Activated naive CD8-positive, alpha-beta T cell treated with anti-CD3 and anti-CD28 coated beads, Interleukin-2, amount 10 ng/mL, durations not matched to agents 7 days and 5 days (primary cell): ENCODE measurements at regions not wholly inside any gene's neighbourhood (a gene's known extent, or its start where the extent isn't known, plus 50 kb on each side); places are given as distances from the start of the nearest gene placed in this dataset.

ENCODE experiments used
- ATAC-seq: fragments of 150-1000 bp; cut with Tn5 transposase; one replicate; pipeline ENCODE4 v1.10.0; 2021; ENCODE audit warnings: low read depth, moderate library complexity
- POLR2A ChIA-PET: fragments of 350-600 bp; sonication (Branson Sonifier 250); formaldehyde crosslinking; loops from one replicate; lab custom pipeline; 2021; ENCODE audit warnings: antibody characterized with exemption; lab: Charles Lee
- DNase-seq: peaks from one replicate; pipeline ENCODE4 v3.0.0; 2021
- H3K27ac Mint-ChIP-seq: one replicate; pipeline ENCODE4 v1.8.0; 2022; ENCODE audit warnings: mild to moderate bottlenecking, mixed read lengths
- H3K27me3 Mint-ChIP-seq: one replicate; pipeline ENCODE4 v1.8.0; 2022; ENCODE audit warnings: mild to moderate bottlenecking, moderate library complexity, mixed read lengths
- H3K36me3 Mint-ChIP-seq: one replicate; pipeline ENCODE4 v1.8.0; 2021; ENCODE audit warnings: mild to moderate bottlenecking, mixed read lengths
- H3K4me1 Mint-ChIP-seq: one replicate; pipeline ENCODE4 v1.8.0; 2021; ENCODE audit warnings: mixed read lengths
- H3K4me3 Mint-ChIP-seq: one replicate; pipeline ENCODE4 v1.8.0; 2022; ENCODE audit warnings: mild to moderate bottlenecking, moderate library complexity, mixed read lengths
- H3K9me3 Mint-ChIP-seq: one replicate; pipeline ENCODE4 v1.8.0; 2021; ENCODE audit warnings: mixed read lengths

DNA sequence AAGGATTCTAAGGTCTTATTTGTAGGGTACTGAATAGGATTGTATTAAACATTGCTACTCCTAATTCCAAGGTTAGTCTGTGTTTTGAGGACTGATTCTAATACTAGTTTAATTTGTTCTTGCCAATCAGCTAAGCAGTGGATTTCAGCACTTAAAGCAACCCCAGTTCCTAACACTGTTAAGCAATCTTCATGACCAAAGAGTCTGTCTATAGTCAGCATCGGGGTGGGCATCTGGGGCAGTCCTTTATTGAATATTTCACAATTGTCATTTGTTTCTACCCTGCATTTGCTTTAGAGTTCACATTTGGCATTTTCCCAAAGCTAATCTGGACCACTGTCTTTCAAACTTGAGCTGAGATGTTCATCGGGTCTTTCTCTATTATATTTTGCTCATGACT is 248.0 kb upstream of the TANK start:
- DNase-seq (no peak), ATAC-seq (no peak)
- Mint-ChIP-seq H3K27me3 (peaks cover 4% of the 10 kb centered on the region), H3K9me3 (no peaks in the 10 kb centered on the region), H3K4me3 (no peak overlapping the region), H3K4me1 (peaks cover 4% of the 10 kb centered on the region), H3K36me3 (no peaks in the 10 kb centered on the region), H3K27ac (no peak overlapping the region)
- POLR2A ChIA-PET = interaction anchor here (0.6 kb wide), 1 partner anchor 73 kb away, joined by 3 read pairs; no protein-coding TSS in a partner anchor

DNA sequence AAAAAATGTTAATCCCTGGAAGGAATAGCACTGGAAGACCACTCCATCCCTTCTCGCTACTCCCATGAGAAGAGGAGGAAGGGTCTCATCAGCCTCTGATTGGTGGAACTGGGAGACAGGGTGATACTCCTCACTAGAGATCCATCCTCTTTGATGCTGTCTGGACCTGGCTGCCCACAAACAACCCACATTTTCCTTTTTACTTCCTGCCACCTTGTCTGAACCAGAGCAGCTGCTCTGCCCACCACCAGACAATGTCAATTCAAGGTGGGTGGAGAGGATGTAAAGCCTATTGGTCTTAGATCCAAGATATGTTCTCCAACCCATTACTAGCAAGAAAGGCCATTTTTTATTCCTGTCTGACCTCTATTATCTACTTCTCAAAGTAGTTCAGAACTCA is 246.9 kb upstream of the TANK start:
- H3K4me1 Mint-ChIP-seq = peaks cover 4% of the 10 kb centered on the region
- no peak overlapping the region for H3K27ac Mint-ChIP-seq
- no peak overlapping the region for H3K4me3 Mint-ChIP-seq
- POLR2A ChIA-PET = no interaction called here
- no peaks in the 10 kb centered on the region for H3K9me3 Mint-ChIP-seq
- peaks cover 5% of the 10 kb centered on the region for H3K27me3 Mint-ChIP-seq
- DNase-seq (no peak), ATAC-seq (no peak)
- H3K36me3 Mint-ChIP-seq = no peaks in the 10 kb centered on the region

- Mint-ChIP-seq H3K4me3 (no peak overlapping the region), H3K9me3 (no peaks in the 10 kb centered on the region), H3K4me1 (peaks cover 4% of the 10 kb centered on the region), H3K27ac (no peak overlapping the region), H3K27me3 (peaks cover 5% of the 10 kb centered on the region), H3K36me3 (no peaks in the 10 kb centered on the region)
- DNase-seq = no peak
- POLR2A ChIA-PET = no interaction called here
- no peak for ATAC-seq
Observed at GRCh38 chr2:160914217-160914616, 246.0 kb upstream of the TANK start.

- ATAC-seq (no peak), DNase-seq (no peak)
- Mint-ChIP-seq H3K27me3 (peaks cover 5% of the 10 kb centered on the region), H3K4me3 (no peak overlapping the region), H3K9me3 (no peaks in the 10 kb centered on the region), H3K27ac (no peak overlapping the region), H3K4me1 (peaks cover 4% of the 10 kb centered on the region), H3K36me3 (no peaks in the 10 kb centered on the region)
- POLR2A ChIA-PET = no interaction called here
Observed at GRCh38 chr2:160916300-160916699, 243.9 kb upstream of the TANK start.

- POLR2A ChIA-PET = no interaction called here
- Mint-ChIP-seq H3K4me3 (no peak overlapping the region), H3K36me3 (no peaks in the 10 kb centered on the region), H3K27me3 (peaks cover 3% of the 10 kb centered on the region), H3K9me3 (no peaks in the 10 kb centered on the region), H3K4me1 (peaks cover 4% of the 10 kb centered on the region), H3K27ac (no peak overlapping the region)
- ATAC-seq (no peak), DNase-seq (no peak)
Observed at GRCh38 chr2:160917850-160918249, 242.4 kb upstream of the TANK start.

- Mint-ChIP-seq H3K4me1 (peaks cover 4% of the 10 kb centered on the region), H3K27ac (no peak overlapping the region), H3K9me3 (no peaks in the 10 kb centered on the region), H3K36me3 (no peaks in the 10 kb centered on the region), H3K4me3 (no peak overlapping the region), H3K27me3 (peaks cover 3% of the 10 kb centered on the region)
- POLR2A ChIA-PET = no interaction called here
- ATAC-seq = no peak
- DNase-seq = no peak
Observed at GRCh38 chr2:160918258-160918657, 242.0 kb upstream of the TANK start.

DNA sequence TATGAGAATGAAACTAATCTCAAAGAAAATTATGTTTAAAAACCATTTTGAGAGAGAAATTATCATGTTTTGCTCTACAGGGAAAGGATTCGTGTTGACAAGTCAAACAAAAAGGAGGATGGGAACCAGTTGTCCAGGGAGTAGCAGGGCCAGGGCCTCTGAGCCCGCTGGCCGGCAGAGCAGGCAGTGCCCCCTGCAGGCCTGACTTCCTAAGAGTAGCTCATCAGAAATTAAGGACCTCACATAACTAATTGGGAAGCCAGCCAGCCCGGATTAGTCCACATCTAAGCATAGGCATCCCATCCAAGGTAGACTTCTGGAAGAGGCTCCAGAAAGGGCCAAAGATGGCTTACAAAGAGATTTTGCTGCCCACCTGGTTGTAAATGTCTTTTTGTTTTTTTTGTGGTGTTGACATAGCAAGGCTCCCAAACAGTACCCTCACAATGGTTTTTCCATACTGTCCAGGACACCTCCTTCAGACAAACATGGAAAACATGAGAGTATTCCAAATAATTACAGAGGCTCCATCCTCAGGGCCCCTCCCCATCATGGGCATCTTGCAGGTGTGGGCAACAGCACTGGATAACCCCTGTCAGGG is 241.2 kb upstream of the TANK start:
- DNase-seq (peak; percentile 49), ATAC-seq (no peak)
- POLR2A ChIA-PET = no interaction called here
- H3K27ac Mint-ChIP-seq = no peak overlapping the region
- no peak overlapping the region for H3K4me3 Mint-ChIP-seq
- peaks cover 2% of the 10 kb centered on the region for H3K4me1 Mint-ChIP-seq
- H3K36me3 Mint-ChIP-seq = no peaks in the 10 kb centered on the region
- H3K27me3 Mint-ChIP-seq = peaks cover 3% of the 10 kb centered on the region
- H3K9me3 Mint-ChIP-seq = no peaks in the 10 kb centered on the region

- peaks cover 3% of the 10 kb centered on the region for H3K27me3 Mint-ChIP-seq
- H3K27ac Mint-ChIP-seq = no peak overlapping the region
- no peak overlapping the region for H3K4me3 Mint-ChIP-seq
- DNase-seq (no peak), ATAC-seq (no peak)
- POLR2A ChIA-PET = no interaction called here
- no peaks in the 10 kb centered on the region for H3K9me3 Mint-ChIP-seq
- H3K4me1 Mint-ChIP-seq = peaks cover 2% of the 10 kb centered on the region
- no peaks in the 10 kb centered on the region for H3K36me3 Mint-ChIP-seq
Observed at GRCh38 chr2:160920061-160920460, 240.2 kb upstream of the TANK start.

DNA sequence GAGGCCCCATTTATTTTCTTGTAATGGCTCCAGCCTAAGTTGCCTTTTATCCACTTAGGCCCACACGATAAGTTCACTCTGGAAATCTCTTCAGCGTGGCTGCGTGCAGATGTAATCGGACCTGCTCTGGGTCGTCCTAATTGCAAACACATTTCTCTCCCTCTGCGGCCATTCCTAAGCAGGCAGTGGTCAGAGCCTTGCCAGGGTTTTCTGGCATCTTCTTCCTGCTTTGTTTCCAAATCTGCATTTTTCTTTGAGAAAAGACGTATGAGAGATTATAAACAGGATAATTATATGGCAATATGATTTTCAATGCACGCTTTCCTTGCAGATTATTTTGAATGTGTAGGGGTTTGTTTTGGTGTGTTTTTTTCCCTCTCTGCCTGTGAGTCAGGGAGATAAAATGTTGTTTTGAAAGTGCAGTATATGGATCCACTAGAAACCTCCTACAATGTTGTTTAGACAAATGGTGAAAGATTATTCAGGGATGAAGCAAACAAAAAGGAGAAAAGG is 239.4 kb upstream of the TANK start:
- ATAC-seq (no peak), DNase-seq (no peak)
- Mint-ChIP-seq H3K4me3 (no peak overlapping the region), H3K9me3 (no peaks in the 10 kb centered on the region), H3K36me3 (no peaks in the 10 kb centered on the region), H3K27me3 (peaks cover 3% of the 10 kb centered on the region), H3K4me1 (peaks cover 2% of the 10 kb centered on the region), H3K27ac (no peak overlapping the region)
- POLR2A ChIA-PET = no interaction called here

DNA sequence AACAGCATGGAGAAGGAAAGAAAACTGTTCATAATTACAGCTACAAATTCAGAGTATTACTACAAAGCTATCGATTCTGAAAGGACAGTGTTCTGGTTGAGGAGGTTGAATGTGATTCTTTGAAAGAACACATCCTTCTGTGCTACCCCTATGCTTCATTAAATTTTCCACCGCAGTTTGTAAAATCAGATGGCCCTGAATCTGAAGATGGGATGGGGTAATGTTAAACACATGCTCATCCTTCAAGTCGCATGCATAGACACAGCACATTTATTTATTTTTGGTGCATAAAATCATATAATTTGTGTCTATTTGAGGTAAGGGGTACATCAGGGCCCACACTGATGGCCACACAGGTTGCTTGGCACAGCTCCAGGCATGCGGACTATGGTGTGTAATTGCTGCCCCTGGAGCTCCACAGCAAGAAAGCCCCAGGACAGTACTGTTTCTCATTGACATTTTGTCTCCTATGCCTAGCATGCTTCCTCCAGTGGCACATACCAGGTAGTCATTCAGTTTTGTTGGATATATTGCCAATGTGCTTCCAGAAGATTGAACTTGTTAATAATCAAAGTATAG is 238.8 kb upstream of the TANK start:
- Mint-ChIP-seq H3K4me1 (peaks cover 2% of the 10 kb centered on the region), H3K4me3 (no peak overlapping the region), H3K9me3 (no peaks in the 10 kb centered on the region), H3K27me3 (peaks cover 3% of the 10 kb centered on the region), H3K36me3 (no peaks in the 10 kb centered on the region), H3K27ac (no peak overlapping the region)
- POLR2A ChIA-PET = no interaction called here
- ATAC-seq (no peak), DNase-seq (no peak)

- H3K27me3 Mint-ChIP-seq = no peaks in the 10 kb centered on the region
- peaks cover 2% of the 10 kb centered on the region for H3K9me3 Mint-ChIP-seq
- no peak overlapping the region for H3K27ac Mint-ChIP-seq
Observed at GRCh38 chr2:160924936-160925353, 235.3 kb upstream of the TANK start.

DNA sequence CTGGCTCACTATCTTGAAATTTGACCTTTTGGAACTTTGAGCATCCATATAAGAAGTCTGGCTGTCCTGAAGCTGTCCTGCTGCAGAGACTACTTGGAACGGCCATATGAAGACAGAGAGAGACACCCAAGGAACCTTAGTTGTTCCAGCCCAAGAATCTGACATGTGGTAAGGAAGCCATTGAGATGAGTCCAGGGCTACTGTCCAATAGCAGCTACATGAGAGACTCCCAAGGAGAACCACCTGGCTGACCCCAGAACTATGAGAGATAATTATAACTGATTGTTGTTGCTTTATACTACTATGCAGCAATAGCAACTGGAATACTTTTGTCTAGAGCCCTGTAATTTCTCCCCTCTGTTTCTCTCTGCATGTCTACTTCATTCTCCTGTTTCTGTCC is 234.3 kb upstream of the TANK start:
- Mint-ChIP-seq H3K9me3 (peaks cover 5% of the 10 kb centered on the region), H3K27ac (no peak overlapping the region), H3K4me3 (no peak overlapping the region), H3K4me1 (peaks cover 2% of the 10 kb centered on the region), H3K36me3 (no peaks in the 10 kb centered on the region), H3K27me3 (no peaks in the 10 kb centered on the region)
- DNase-seq = no peak
- POLR2A ChIA-PET = no interaction called here
- ATAC-seq = no peak

More at GRCh38 chr2:160924936-160925353, 235.3 kb upstream of the TANK start:
- no peak for DNase-seq
- no peak overlapping the region for H3K4me3 Mint-ChIP-seq
- ATAC-seq = no peak
- no peaks in the 10 kb centered on the region for H3K36me3 Mint-ChIP-seq
- POLR2A ChIA-PET = no interaction called here
- H3K4me1 Mint-ChIP-seq = peaks cover 2% of the 10 kb centered on the region

DNA sequence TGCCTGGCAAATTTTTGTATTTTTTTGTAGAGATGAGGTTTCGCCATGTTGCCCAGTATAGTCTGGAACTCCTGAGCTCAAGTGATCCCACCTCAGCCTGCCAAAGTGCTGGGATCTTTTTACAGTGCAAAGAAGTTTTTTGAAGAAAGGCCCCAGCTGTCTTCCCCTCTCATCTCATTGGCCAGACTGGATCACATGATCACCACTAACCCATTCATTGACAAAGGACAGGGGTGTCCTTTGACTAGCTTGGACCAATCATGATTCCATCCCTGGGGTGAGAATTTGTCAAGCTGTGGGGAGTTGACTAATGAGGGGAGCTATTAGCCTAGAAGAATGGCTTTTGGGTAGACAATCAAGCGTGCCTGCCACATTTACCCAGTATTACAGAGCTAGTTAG is 232.9 kb upstream of the TANK start:
- H3K4me1 Mint-ChIP-seq = peaks cover 2% of the 10 kb centered on the region
- H3K27ac Mint-ChIP-seq = no peak overlapping the region
- no peak for ATAC-seq
- DNase-seq = no peak
- peaks cover 3% of the 10 kb centered on the region for H3K27me3 Mint-ChIP-seq
- no peaks in the 10 kb centered on the region for H3K36me3 Mint-ChIP-seq
- peaks cover 8% of the 10 kb centered on the region for H3K9me3 Mint-ChIP-seq
- POLR2A ChIA-PET = interaction anchor here (1.0 kb wide), 1 partner anchor 8 kb away, joined by 3 read pairs; no protein-coding TSS in a partner anchor
- no peak overlapping the region for H3K4me3 Mint-ChIP-seq

DNA sequence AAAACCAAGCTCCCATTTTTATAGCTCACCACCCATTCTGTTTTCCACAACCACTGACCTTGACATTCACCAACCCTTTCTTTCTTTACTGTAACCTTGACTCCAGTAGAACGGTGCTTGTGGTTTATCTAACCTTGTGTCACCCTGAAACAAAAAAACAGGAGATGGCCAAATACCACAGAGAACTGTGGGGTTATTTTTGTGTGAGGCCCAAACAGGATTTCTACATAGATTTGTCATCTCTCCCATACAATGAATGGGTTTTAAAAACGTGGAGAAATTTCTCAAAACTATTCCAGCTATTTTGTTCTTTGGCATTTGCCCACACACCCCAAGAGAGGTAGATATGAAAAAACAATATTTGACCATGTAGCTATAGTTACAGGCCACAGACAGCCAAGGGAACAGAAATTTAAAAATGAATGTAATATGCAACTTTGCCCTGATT is 231.3 kb upstream of the TANK start:
- no peak for ATAC-seq
- H3K27me3 Mint-ChIP-seq = peaks cover 3% of the 10 kb centered on the region
- H3K9me3 Mint-ChIP-seq = peaks cover 8% of the 10 kb centered on the region
- H3K4me3 Mint-ChIP-seq = no peak overlapping the region
- H3K27ac Mint-ChIP-seq = no peak overlapping the region
- peaks cover 2% of the 10 kb centered on the region for H3K4me1 Mint-ChIP-seq
- no peak for DNase-seq
- POLR2A ChIA-PET = no interaction called here
- no peaks in the 10 kb centered on the region for H3K36me3 Mint-ChIP-seq
